ENCODE measurements at regions not wholly inside any gene's neighbourhood (a gene's known extent, or its start where the extent isn't known, plus 50 kb on each side); places are given as distances from the start of the nearest gene placed in this dataset.
"Not testable (repeated sequence)": the region's sequence is repeated elsewhere in the genome, so short reads cannot be mapped to it uniquely, and the experiment has no call there.

DNA sequence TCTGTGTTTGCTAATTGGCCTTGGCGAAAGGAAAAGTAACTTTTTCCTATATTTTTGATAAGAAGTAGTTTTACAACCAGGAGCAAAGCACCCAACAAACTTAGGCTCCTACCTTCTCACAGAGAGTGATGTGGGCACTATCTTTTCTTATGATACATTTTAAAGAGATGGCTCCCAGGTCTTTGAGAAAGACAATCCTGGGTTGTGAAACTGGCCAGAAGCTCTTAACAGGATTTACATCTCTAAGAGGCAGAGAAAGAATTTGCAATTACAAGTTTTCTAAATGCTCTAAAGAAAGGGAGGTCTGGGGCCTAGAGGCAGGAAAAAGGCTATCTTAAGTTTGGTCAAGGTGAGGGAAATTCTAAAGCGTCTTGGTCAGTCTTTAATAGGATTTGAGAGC, 609.7 kb downstream of the VGLL3 start:
- Histone ChIP-seq H3K27ac (no peak overlapping the region), H3K27me3 (no peaks in the 10 kb centered on the region), H3K36me3 (ENCODE audit: low read depth, missing control alignments) (no peaks in the 10 kb centered on the region), H3K4me1 (peaks cover 11% of the 10 kb centered on the region), H3K4me3 (no peak overlapping the region), H3K9me3 (no peaks in the 10 kb centered on the region)
- TF ChIP-seq CTCF (IDR thresholded peaks at IDR 0.05) (no peak), POLR2A (IDR thresholded peaks at IDR 0.05) (no peak)
- intact Hi-C loops (cut with DNase I; ENCODE audit: low total_unique reads) = no loop called here
- 68 to 70% methylated on average over 2 of the region's 2 CpGs for WGBS, 2 donors
- no peak for DNase-seq

GRCh38 chr3:86379280-86379679, 611.7 kb downstream of the VGLL3 start:
- peak; percentile 26 for DNase-seq
- intact Hi-C loops (cut with DNase I; ENCODE audit: low total_unique reads) = no loop called here
- Histone ChIP-seq H3K9me3 (no peaks in the 10 kb centered on the region), H3K4me1 (peaks cover 10% of the 10 kb centered on the region), H3K4me3 (no peak overlapping the region), H3K27me3 (no peaks in the 10 kb centered on the region), H3K27ac (no peak overlapping the region), H3K36me3 (ENCODE audit: low read depth, missing control alignments) (no peaks in the 10 kb centered on the region)
- TF ChIP-seq POLR2A (IDR thresholded peaks at IDR 0.05) (no peak), CTCF (IDR thresholded peaks at IDR 0.05) (no peak)
- 9 to 37% methylated on average over 2 of the region's 2 CpGs for WGBS, 2 donors

- no peak for TF ChIP-seq POLR2A (IDR thresholded peaks at IDR 0.05)
- TF ChIP-seq CTCF (IDR thresholded peaks at IDR 0.05) = no peak
- no peak for DNase-seq
- 7 to 29% methylated on average over 2 of the region's 2 CpGs for WGBS, 2 donors
- H3K36me3 ChIP-seq (ENCODE audit: low read depth, missing control alignments) = no peaks in the 10 kb centered on the region
- intact Hi-C loops (cut with DNase I; ENCODE audit: low total_unique reads) = no loop called here
- no peaks in the 10 kb centered on the region for H3K9me3 ChIP-seq
- no peak overlapping the region for H3K4me3 ChIP-seq
- H3K27ac ChIP-seq = no peak overlapping the region
- H3K27me3 ChIP-seq = no peaks in the 10 kb centered on the region
- peaks cover 10% of the 10 kb centered on the region for H3K4me1 ChIP-seq
Observed at GRCh38 chr3:86378829-86379228, 612.1 kb downstream of the VGLL3 start.

- H3K4me3 ChIP-seq; H3K27ac ChIP-seq; H3K4me1 ChIP-seq; H3K36me3 ChIP-seq (ENCODE audit: low read depth, missing control alignments); DNase-seq; H3K27me3 ChIP-seq; intact Hi-C loops (cut with DNase I; ENCODE audit: low total_unique reads); H3K9me3 ChIP-seq: not testable (repeated sequence)
- 91 to 93% methylated on average over 6 of the region's 6 CpGs for WGBS, 2 donors
Observed at GRCh38 chr3:86335566-86335965, 655.4 kb downstream of the VGLL3 start.

GRCh38 chr3:86333636-86334035, 657.3 kb downstream of the VGLL3 start:
- no peak overlapping the region for H3K4me3 ChIP-seq
- no peaks in the 10 kb centered on the region for H3K4me1 ChIP-seq
- intact Hi-C loops (cut with DNase I; ENCODE audit: low total_unique reads) = no loop called here
- H3K27me3 ChIP-seq = no peaks in the 10 kb centered on the region
- no peaks in the 10 kb centered on the region for H3K36me3 ChIP-seq (ENCODE audit: low read depth, missing control alignments)
- H3K9me3 ChIP-seq = no peaks in the 10 kb centered on the region
- TF ChIP-seq CTCF (IDR thresholded peaks at IDR 0.05) = no peak
- no peak for TF ChIP-seq POLR2A (IDR thresholded peaks at IDR 0.05)
- DNase-seq = no peak
- H3K27ac ChIP-seq = no peak overlapping the region
- 93 to 94% methylated on average over 3 of the region's 3 CpGs for WGBS, 2 donors

Data from testis (tissue), 2 donors.